Liver (tissue), 8 donors: ENCODE measurements at regions not wholly inside any gene's neighbourhood (a gene's known extent, or its start where the extent isn't known, plus 50 kb on each side); places are given as distances from the start of the nearest gene placed in this dataset.

ENCODE experiments used
- DNase-seq: peaks from one replicate; pipeline ENCODE4 v3.0.0-alpha.2; 2017; ENCODE audit warnings: low spot score
- H3K27ac ChIP-seq, 2 donors: one replicate each; pipeline ENCODE4 v1.7.0; 2013; ENCODE audit warnings: inconsistent platforms in 2 of 2, low read length in 2 of 2, control low read depth in 1 of 2, low read depth in 1 of 2, mild to moderate bottlenecking in 1 of 2
- H3K27me3 ChIP-seq, 4 donors: one replicate each; pipeline versions ENCODE4 v1.6.1 to v1.7.0; 2013; ENCODE audit warnings: low read length in 3 of 4, inconsistent platforms in 1 of 4, mild to moderate bottlenecking in 1 of 4, moderate library complexity in 1 of 4; ENCODE audit not compliant: control insufficient read depth in 4 of 4, insufficient read depth in 4 of 4
- H3K36me3 ChIP-seq, 4 donors: one replicate each; pipeline versions ENCODE4 v1.6.1 to v1.7.0; 2013; ENCODE audit warnings: low read length in 3 of 4, mild to moderate bottlenecking in 3 of 4, low read depth in 1 of 4, moderate library complexity in 1 of 4; ENCODE audit not compliant: control insufficient read depth in 4 of 4, insufficient read depth in 3 of 4
- H3K4me1 ChIP-seq, 4 donors: one replicate each; pipeline versions ENCODE4 v1.6.1 to v1.7.0; 2013; ENCODE audit warnings: low read length in 3 of 4, mild to moderate bottlenecking in 3 of 4, moderate library complexity in 1 of 4; ENCODE audit not compliant: control insufficient read depth in 4 of 4, insufficient read depth in 4 of 4
- H3K4me3 ChIP-seq, 3 donors: one replicate each; pipeline versions ENCODE4 v1.6.1 to v1.7.0; 2013; ENCODE audit warnings: low read length in 3 of 3, control low read depth in 1 of 3, low read depth in 1 of 3, mild to moderate bottlenecking in 1 of 3
- H3K9ac ChIP-seq, 2 donors: one replicate each; pipeline ENCODE4 v1.7.0; 2013; ENCODE audit warnings: low read length in 2 of 2, mild to moderate bottlenecking in 2 of 2, moderate library complexity in 2 of 2, control low read depth in 1 of 2, low read depth in 1 of 2
- H3K9me3 ChIP-seq, 4 donors: one replicate each; pipeline versions ENCODE4 v1.6.1 to v1.7.0; 2013; ENCODE audit warnings: low read length in 3 of 4; ENCODE audit not compliant: control insufficient read depth in 4 of 4
- EGR1 ChIP-seq, 2 donors: IDR thresholded peaks; 2 replicates each; pipeline ENCODE4 v1.6.1; 2016 to 2018; ENCODE audit warnings: antibody characterized with exemption in 2 of 2, low read depth in 2 of 2
- FOXA1 ChIP-seq: IDR thresholded peaks from 2 replicates; pipeline ENCODE4 v1.6.1; 2016; ENCODE audit warnings: antibody characterized with exemption
- FOXA2 ChIP-seq: IDR thresholded peaks from 2 replicates; pipeline ENCODE4 v1.6.1; 2016; ENCODE audit warnings: antibody characterized with exemption
- GABPA ChIP-seq, 2 donors: IDR thresholded peaks in 1 of 2; conservative IDR thresholded peaks in 1 of 2; 2 replicates each; pipeline ENCODE4 v1.6.1; 2016; ENCODE audit warnings: antibody characterized with exemption in 2 of 2, mild to moderate bottlenecking in 1 of 2, moderate library complexity in 1 of 2
- HNF4A ChIP-seq, 2 donors: conservative IDR thresholded peaks; 2 replicates each; pipeline ENCODE4 v1.6.1; 2016; ENCODE audit warnings: antibody characterized with exemption in 2 of 2, mild to moderate bottlenecking in 2 of 2
- HNF4G ChIP-seq: IDR thresholded peaks from 2 replicates; pipeline ENCODE4 v1.6.1; 2016; ENCODE audit warnings: antibody characterized with exemption
- JUND ChIP-seq, 2 donors: IDR thresholded peaks; 2 replicates each; pipeline ENCODE4 v1.6.1; 2016; ENCODE audit warnings: antibody characterized with exemption in 2 of 2
- NR2F2 ChIP-seq: IDR thresholded peaks from 2 replicates; pipeline ENCODE4 v1.6.1; 2016; ENCODE audit warnings: antibody characterized with exemption
- RAD21 ChIP-seq, 2 donors: IDR thresholded peaks; 2 replicates each; pipeline ENCODE4 v1.6.1; 2016; ENCODE audit warnings: antibody characterized with exemption in 2 of 2, mild to moderate bottlenecking in 2 of 2
- REST ChIP-seq: IDR thresholded peaks from 2 replicates; pipeline ENCODE4 v1.6.1; 2016; ENCODE audit warnings: antibody characterized with exemption, mild to moderate bottlenecking
- RXRA ChIP-seq, 2 donors: IDR thresholded peaks; 2 replicates each; pipeline ENCODE4 v1.6.1; 2017 to 2018; ENCODE audit warnings: antibody characterized with exemption in 2 of 2, mild to moderate bottlenecking in 1 of 2
- SP1 ChIP-seq: IDR thresholded peaks from 2 replicates; pipeline ENCODE4 v1.6.1; 2018; ENCODE audit warnings: antibody characterized with exemption, mild to moderate bottlenecking
- TAF1 ChIP-seq: conservative IDR thresholded peaks from 2 replicates; pipeline ENCODE4 v1.6.1; 2016; ENCODE audit warnings: antibody characterized with exemption, mild to moderate bottlenecking
- YY1 ChIP-seq: IDR thresholded peaks from 2 replicates; pipeline ENCODE4 v1.6.1; 2016; ENCODE audit warnings: antibody characterized with exemption, mild to moderate bottlenecking
- WGBS: extraction: QIAGEN DNeasy Blood & Tissue Kit; methylation state at CpG from one replicate; pipeline ENCODE4 v1.1.7; 2013; 5-methylcytosine and 5-hydroxymethylcytosine counted together
- TF ChIP-seq, protein P1 (sequence below): IDR thresholded peaks from 2 replicates; pipeline ENCODE4 v1.6.1; 2016; ENCODE audit warnings: antibody characterized with exemption
- TF ChIP-seq, protein P2 (sequence below): IDR thresholded peaks from 2 replicates; pipeline ENCODE4 v1.6.1; 2016; ENCODE audit warnings: antibody characterized with exemption
- TF ChIP-seq, protein P3 (sequence below): fragments of 150-350 bp; IDR thresholded peaks from 2 replicates; pipeline ENCODE4 v1.5.1; 2017; ENCODE audit warnings: improper control_type of control experiment, low read depth, low read length; ENCODE audit not compliant: missing input control
- donor health status: healthy.
- donor health status: healthy.
- donor health status: healthy.
- donor health status: healthy.
- donor health status: healthy.

GRCh38 chr20:29318871-29319461 is 1938.5 kb upstream of the DEFB115 start:
- TF ChIP-seq EGR1 (IDR thresholded peaks at IDR 0.05; ENCODE audit: low read depth in 2 of 2) (no peak), GABPA (IDR thresholded peaks at IDR 0.05 in 1 of 2, conservative IDR thresholded peaks at IDR 0.05 in 1 of 2) (no peak), RAD21 (IDR thresholded peaks at IDR 0.05) (no peak), JUND (IDR thresholded peaks at IDR 0.05) (no peak), TAF1 (no peak), HNF4A (conservative IDR thresholded peaks at IDR 0.05) (no peak), SP1 (no peak), REST (no peak), RXRA (IDR thresholded peaks at IDR 0.05) (no peak), NR2F2 (no peak), FOXA2 (no peak)
- TF ChIP-seq, protein P1, sequence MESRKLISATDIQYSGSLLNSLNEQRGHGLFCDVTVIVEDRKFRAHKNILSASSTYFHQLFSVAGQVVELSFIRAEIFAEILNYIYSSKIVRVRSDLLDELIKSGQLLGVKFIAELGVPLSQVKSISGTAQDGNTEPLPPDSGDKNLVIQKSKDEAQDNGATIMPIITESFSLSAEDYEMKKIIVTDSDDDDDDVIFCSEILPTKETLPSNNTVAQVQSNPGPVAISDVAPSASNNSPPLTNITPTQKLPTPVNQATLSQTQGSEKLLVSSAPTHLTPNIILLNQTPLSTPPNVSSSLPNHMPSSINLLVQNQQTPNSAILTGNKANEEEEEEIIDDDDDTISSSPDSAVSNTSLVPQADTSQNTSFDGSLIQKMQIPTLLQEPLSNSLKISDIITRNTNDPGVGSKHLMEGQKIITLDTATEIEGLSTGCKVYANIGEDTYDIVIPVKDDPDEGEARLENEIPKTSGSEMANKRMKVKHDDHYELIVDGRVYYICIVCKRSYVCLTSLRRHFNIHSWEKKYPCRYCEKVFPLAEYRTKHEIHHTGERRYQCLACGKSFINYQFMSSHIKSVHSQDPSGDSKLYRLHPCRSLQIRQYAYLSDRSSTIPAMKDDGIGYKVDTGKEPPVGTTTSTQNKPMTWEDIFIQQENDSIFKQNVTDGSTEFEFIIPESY = no peak
- TF ChIP-seq, protein P2, sequence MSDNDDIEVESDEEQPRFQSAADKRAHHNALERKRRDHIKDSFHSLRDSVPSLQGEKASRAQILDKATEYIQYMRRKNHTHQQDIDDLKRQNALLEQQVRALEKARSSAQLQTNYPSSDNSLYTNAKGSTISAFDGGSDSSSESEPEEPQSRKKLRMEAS = no peak
- DNase-seq = no peak
- Histone ChIP-seq H3K4me1 (peaks cover 0 to 4% (median 0%) of the 10 kb centered on the region in 4 donors), H3K9me3 (peaks cover 0 to 2% (median 0%) of the 10 kb centered on the region in 4 donors), H3K9ac (no peak overlapping the region), H3K27ac (no peak overlapping the region), H3K36me3 (no peaks in the 10 kb centered on the region), H3K27me3 (no peaks in the 10 kb centered on the region), H3K4me3 (no peak overlapping the region)
- 32% methylated on average over 37 of the region's 37 CpGs for WGBS

GRCh38 chr20:29319725-29320124 is 1937.7 kb upstream of the DEFB115 start:
- H3K36me3 ChIP-seq = no peaks in the 10 kb centered on the region
- no peak overlapping the region for H3K9ac ChIP-seq
- no peak overlapping the region for H3K4me3 ChIP-seq
- H3K27ac ChIP-seq = no peak overlapping the region
- WGBS = 22% methylated on average over 23 of the region's 23 CpGs
- peaks cover 0 to 2% (median 0%) of the 10 kb centered on the region in 4 donors for H3K9me3 ChIP-seq
- H3K4me1 ChIP-seq = peaks cover 0 to 4% (median 0%) of the 10 kb centered on the region in 4 donors
- TF ChIP-seq, protein P2 = no peak
- TF ChIP-seq FOXA1 (no peak), REST (no peak), TAF1 (no peak), HNF4G (no peak), JUND (IDR thresholded peaks at IDR 0.05) (no peak), FOXA2 (no peak), RXRA (IDR thresholded peaks at IDR 0.05) (no peak), YY1 (no peak), HNF4A (conservative IDR thresholded peaks at IDR 0.05) (no peak), NR2F2 (no peak), SP1 (no peak), EGR1 (IDR thresholded peaks at IDR 0.05; ENCODE audit: low read depth in 2 of 2) (no peak)
- TF ChIP-seq, protein P1 = no peak
- TF ChIP-seq, protein P3, sequence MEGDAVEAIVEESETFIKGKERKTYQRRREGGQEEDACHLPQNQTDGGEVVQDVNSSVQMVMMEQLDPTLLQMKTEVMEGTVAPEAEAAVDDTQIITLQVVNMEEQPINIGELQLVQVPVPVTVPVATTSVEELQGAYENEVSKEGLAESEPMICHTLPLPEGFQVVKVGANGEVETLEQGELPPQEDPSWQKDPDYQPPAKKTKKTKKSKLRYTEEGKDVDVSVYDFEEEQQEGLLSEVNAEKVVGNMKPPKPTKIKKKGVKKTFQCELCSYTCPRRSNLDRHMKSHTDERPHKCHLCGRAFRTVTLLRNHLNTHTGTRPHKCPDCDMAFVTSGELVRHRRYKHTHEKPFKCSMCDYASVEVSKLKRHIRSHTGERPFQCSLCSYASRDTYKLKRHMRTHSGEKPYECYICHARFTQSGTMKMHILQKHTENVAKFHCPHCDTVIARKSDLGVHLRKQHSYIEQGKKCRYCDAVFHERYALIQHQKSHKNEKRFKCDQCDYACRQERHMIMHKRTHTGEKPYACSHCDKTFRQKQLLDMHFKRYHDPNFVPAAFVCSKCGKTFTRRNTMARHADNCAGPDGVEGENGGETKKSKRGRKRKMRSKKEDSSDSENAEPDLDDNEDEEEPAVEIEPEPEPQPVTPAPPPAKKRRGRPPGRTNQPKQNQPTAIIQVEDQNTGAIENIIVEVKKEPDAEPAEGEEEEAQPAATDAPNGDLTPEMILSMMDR = no peak
- DNase-seq = no peak
- no peaks in the 10 kb centered on the region for H3K27me3 ChIP-seq
